ENCODE measurements at regions not wholly inside any gene's neighbourhood (a gene's known extent, or its start where the extent isn't known, plus 50 kb on each side); places are given as distances from the start of the nearest gene placed in this dataset.

DNA sequence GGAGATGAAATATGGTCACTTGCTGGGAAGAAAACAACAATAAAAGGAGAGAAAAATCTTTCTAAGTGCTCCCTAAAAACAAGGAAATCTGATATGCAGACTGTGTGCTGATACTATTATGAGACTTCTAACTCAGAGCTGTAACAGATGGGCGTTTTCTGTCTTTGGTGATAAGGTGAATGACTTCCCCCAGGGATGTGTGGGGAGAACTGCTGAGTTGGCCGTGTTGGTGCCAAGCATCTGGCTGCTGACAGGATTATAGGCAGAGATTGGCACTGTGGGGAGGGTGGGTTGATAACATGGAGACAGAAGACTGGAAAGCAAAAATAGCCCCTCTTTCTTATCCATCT lies 438.5 kb upstream of the PLXNA2 start:
- no peak overlapping the region for H3K27ac ChIP-seq
- no peak for TF ChIP-seq ZFX (IDR thresholded peaks at IDR 0.05; ENCODE audit: borderline replicate concordance)

DNA sequence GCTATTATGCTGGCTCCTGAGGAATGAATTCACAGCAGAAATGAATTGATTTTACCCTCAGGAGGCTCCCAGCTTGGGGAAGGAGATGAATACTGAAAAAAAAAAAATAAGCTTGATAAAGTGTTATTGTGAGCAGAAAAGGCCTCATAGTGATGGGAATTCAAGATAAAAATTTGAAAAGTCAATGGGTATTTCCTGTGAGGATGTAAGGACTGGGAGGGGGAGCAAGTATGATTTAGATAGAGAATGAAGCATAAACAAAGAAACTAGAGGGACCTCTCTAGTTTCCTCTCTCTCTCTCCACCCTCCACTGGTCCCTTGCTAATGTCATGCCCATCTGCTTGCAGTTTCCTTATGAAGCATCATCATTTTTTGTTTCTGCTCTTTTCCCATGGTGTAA lies 439.0 kb upstream of the PLXNA2 start:
- TF ChIP-seq, protein P1, sequence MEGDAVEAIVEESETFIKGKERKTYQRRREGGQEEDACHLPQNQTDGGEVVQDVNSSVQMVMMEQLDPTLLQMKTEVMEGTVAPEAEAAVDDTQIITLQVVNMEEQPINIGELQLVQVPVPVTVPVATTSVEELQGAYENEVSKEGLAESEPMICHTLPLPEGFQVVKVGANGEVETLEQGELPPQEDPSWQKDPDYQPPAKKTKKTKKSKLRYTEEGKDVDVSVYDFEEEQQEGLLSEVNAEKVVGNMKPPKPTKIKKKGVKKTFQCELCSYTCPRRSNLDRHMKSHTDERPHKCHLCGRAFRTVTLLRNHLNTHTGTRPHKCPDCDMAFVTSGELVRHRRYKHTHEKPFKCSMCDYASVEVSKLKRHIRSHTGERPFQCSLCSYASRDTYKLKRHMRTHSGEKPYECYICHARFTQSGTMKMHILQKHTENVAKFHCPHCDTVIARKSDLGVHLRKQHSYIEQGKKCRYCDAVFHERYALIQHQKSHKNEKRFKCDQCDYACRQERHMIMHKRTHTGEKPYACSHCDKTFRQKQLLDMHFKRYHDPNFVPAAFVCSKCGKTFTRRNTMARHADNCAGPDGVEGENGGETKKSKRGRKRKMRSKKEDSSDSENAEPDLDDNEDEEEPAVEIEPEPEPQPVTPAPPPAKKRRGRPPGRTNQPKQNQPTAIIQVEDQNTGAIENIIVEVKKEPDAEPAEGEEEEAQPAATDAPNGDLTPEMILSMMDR (IDR thresholded peaks at IDR 0.05), result no peak
- TF ChIP-seq ZFX (IDR thresholded peaks at IDR 0.05; ENCODE audit: borderline replicate concordance), result no peak
- H3K27ac ChIP-seq, result no peak overlapping the region

DNA sequence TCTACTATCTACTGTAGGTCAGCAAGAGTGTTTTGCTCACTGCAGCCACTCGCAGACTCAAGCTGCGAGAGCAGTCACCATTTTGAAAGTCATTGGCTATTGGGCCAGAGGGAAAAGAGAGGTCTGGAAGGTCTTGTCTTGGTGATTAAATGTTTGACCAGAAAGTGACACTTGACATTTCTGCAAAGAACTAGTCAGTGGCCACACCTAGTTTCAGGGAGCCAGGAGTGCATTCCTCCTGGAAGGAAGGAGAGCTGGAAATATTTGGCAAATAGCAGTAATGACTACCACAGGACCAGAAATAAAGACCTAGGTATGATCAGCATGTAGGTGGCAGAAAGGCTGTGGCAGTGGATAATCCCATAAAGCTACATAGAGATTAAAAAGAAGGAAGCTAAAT lies 440.0 kb upstream of the PLXNA2 start:
- TF ChIP-seq, protein P1 (IDR thresholded peaks at IDR 0.05), result no peak
- TF ChIP-seq ZFX (IDR thresholded peaks at IDR 0.05; ENCODE audit: borderline replicate concordance), result no peak
- H3K27ac ChIP-seq, result no peak overlapping the region

DNA sequence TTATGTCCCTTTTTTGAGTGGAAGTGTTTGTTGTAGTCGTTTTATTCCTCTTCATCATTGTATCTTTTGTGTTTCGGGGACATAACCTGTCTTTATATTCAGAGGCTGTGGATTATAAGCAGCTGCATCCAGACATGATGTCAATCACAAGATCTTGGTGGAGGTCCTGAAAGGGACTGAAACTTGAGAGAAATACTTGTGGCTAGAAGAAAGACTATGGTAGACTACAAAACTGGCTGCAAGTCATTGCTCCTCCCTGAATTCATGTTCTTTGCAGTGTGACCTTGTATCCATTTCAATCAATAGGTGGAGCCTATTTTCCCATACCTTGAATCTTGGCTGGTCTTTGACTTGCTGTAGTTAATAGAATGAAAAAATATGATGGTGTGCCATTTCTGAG lies 442.4 kb upstream of the PLXNA2 start:
- TF ChIP-seq ZFX (IDR thresholded peaks at IDR 0.05; ENCODE audit: borderline replicate concordance), result no peak
- TF ChIP-seq, protein P1 (IDR thresholded peaks at IDR 0.05), result no peak
- H3K27ac ChIP-seq, result peak overlapping the region; percentile 91

DNA sequence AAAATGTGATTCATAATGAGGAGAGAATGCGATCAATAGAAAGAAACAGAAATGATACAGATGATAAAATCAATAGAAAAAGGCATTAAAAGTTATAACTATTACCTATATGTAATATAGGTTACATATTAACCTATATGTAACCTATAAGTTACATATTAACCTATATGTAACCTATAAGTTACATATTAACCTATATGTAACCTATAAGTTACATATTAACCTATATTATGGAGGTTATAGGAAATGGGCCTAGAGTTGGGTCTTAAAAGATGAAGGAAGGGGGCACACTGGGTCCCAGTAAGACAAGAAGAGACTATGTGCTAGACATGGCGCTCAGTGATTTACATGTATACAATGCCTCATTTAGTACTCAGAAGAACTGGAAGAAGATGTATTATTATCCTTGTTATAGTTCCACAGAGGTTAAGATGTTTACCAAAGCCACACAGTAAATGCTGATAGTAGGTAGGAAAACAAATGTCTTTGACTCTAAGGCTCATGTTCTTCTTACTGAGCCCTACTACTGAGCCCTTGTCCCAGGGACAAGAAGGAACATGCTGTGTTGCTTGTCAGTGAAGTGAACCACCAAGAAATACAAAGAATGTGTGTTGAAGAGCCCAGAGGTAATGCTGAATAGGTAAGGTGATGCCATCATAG lies 444.6 kb upstream of the PLXNA2 start:
- TF ChIP-seq, protein P1 (IDR thresholded peaks at IDR 0.05), result no peak
- TF ChIP-seq ZFX (IDR thresholded peaks at IDR 0.05; ENCODE audit: borderline replicate concordance), result no peak
- H3K27ac ChIP-seq, result peak overlapping the region; percentile 91

DNA sequence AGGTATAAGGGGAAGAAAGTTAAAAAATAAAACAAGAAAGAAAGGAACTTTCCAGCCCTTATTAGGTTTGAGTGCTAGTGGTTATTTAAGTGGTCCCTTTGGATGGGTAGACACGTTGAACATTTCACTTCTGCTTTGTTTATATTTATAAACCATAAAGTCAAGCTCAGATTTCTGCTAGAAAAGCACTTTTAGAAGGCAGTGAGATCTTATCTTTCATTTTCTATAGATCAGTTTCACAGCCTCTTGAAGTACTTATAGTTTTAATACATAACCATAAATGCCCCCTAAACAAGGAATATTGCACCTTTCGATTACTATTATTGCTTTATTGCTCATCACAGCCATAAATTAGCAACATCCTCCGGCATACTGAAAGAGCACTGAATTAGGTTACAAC lies 446.8 kb upstream of the PLXNA2 start:
- peak overlapping the region; percentile 91 for H3K27ac ChIP-seq
- TF ChIP-seq ZFX (IDR thresholded peaks at IDR 0.05; ENCODE audit: borderline replicate concordance), result no peak
- TF ChIP-seq, protein P1 (IDR thresholded peaks at IDR 0.05), result no peak

DNA sequence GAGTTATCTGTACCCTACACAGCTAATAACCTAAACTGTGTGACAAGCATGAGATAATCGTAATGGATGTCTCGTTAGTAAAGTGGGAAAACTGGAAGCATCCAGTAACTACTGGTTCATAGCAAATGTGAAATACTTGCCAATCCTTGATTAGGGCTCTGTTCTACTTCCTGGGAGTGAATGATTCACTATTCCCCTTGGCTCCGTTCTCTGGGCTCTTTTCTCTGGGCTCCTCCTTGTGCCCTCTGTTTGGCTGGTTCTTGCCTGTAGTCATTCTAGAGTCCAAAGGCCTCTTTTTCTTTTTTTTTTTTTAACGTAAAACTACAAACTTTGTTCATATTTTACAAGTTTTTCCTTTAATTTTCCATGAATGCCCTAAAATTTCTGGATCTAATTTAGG lies 465.8 kb upstream of the PLXNA2 start:
- H3K27ac ChIP-seq, result no peak overlapping the region
- no peak for TF ChIP-seq ZFX (IDR thresholded peaks at IDR 0.05; ENCODE audit: borderline replicate concordance)
- TF ChIP-seq, protein P1 (IDR thresholded peaks at IDR 0.05), result no peak

DNA sequence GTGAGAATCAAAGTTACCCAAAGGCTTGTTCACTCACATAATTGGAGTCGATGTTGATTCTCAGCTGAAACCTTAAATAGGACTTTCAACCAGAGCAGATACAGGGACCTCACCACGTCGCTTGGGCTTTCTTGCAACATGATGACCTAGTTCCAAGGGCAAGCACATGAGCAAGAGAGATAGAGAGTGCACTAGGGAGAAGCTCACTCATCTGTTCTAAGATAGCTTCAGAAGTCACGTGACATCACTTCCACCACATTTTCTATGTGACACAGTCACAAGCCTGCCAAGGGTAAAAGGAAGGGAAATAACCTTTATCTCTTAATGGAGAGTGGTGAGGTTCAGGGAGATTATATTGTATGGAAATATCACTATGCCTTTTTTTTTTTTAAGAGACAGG lies 470.1 kb upstream of the PLXNA2 start:
- TF ChIP-seq, protein P1 (IDR thresholded peaks at IDR 0.05), result no peak
- no peak for TF ChIP-seq ZFX (IDR thresholded peaks at IDR 0.05; ENCODE audit: borderline replicate concordance)
- H3K27ac ChIP-seq, result no peak overlapping the region
